ENCODE measurements at regions not wholly inside any gene's neighbourhood (a gene's known extent, or its start where the extent isn't known, plus 50 kb on each side); places are given as distances from the start of the nearest gene placed in this dataset.
A peak's percentile ranks its signal among the peaks of the same experiment; 100 is the strongest.

DNA sequence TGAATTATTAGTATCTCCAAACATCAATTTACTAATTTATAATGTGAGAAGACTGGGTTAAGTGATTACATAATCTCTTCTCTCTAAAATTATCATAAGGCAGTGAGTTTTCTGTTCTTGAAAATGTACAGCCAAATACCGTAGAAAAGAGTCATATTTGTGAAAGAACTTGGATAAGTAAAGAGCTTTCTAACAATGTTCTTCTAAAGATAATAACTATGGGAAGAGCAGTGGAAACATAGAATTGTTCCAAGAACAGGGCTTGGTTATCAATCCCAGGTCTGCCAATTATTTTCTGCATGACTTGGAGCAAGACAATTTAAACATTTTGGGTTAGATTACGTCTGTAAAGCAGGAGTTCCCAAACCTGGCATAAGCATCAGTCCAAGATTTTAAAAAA, 198.1 kb upstream of the SGK1 start (continued):
- TF ChIP-seq, protein P1, sequence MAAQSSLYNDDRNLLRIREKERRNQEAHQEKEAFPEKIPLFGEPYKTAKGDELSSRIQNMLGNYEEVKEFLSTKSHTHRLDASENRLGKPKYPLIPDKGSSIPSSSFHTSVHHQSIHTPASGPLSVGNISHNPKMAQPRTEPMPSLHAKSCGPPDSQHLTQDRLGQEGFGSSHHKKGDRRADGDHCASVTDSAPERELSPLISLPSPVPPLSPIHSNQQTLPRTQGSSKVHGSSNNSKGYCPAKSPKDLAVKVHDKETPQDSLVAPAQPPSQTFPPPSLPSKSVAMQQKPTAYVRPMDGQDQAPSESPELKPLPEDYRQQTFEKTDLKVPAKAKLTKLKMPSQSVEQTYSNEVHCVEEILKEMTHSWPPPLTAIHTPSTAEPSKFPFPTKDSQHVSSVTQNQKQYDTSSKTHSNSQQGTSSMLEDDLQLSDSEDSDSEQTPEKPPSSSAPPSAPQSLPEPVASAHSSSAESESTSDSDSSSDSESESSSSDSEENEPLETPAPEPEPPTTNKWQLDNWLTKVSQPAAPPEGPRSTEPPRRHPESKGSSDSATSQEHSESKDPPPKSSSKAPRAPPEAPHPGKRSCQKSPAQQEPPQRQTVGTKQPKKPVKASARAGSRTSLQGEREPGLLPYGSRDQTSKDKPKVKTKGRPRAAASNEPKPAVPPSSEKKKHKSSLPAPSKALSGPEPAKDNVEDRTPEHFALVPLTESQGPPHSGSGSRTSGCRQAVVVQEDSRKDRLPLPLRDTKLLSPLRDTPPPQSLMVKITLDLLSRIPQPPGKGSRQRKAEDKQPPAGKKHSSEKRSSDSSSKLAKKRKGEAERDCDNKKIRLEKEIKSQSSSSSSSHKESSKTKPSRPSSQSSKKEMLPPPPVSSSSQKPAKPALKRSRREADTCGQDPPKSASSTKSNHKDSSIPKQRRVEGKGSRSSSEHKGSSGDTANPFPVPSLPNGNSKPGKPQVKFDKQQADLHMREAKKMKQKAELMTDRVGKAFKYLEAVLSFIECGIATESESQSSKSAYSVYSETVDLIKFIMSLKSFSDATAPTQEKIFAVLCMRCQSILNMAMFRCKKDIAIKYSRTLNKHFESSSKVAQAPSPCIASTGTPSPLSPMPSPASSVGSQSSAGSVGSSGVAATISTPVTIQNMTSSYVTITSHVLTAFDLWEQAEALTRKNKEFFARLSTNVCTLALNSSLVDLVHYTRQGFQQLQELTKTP (IDR thresholded peaks at IDR 0.05; ENCODE audit: low read depth in 1 of 2, partially characterized antibody in 2 of 2) = no peak
- no peak for TF ChIP-seq ZKSCAN3 (CRISPR knock-in tag; IDR thresholded peaks at IDR 0.05)
- no peak for TF ChIP-seq ELF2 (CRISPR knock-in tag; IDR thresholded peaks at IDR 0.05)

DNA sequence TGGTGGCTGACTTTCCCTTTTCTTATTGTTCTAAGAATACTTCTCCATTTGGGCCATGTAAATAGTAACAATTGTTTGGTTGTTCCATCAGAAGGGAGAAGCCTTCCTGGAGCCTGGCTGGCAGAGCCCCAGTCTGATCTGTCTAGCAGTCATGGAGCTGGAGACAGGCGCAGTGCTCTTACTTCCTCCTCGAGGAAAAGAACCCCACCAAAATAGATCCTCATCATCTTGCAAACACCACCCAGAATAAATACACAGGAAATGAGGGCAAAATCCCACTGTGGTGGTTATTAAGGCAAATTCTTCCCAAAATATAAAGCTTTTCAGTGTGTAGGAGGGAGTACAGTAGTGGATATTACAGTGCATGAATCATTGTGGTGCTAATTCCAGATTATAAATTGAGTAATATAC, 195.1 kb upstream of the SGK1 start:
- Histone ChIP-seq H3K9me1 (ENCODE audit: control insufficient read depth, insufficient read depth, low read length) (no peaks in the 10 kb centered on the region), H3K27ac (ENCODE audit: extremely low read depth, low read depth, low read length) (no peak overlapping the region), H2AFZ (ENCODE audit: low read depth, low read length) (peak overlapping the region; percentile 57; the same call in 1 of the 2 replicates), H3K27me3 (ENCODE audit: control insufficient read depth in 2 of 2, insufficient read depth in 2 of 2, low read length in 2 of 2) (no peaks in the 10 kb centered on the region), H3K4me2 (ENCODE audit: insufficient read depth, low read length) (no peak overlapping the region), H3K4me3 (no peak overlapping the region), H3K9me3 (replicated peaks; ENCODE audit: control insufficient read depth, insufficient read depth, low read depth, low read length) (no peaks in the 10 kb centered on the region), H3K4me1 (replicated peaks in 1 of 2; ENCODE audit: control insufficient read depth in 2 of 2, insufficient read depth in 2 of 2, low read length in 2 of 2) (no peaks in the 10 kb centered on the region; a peak in 1 of 5 replicates), H3K36me3 (ENCODE audit: control insufficient read depth, insufficient read depth, low read length) (no peaks in the 10 kb centered on the region), H3K79me2 (ENCODE audit: control insufficient read depth, insufficient read depth, low read length) (no peaks in the 10 kb centered on the region), H4K20me1 (replicated peaks; ENCODE audit: control insufficient read depth, insufficient read depth, low read length) (no peaks in the 10 kb centered on the region), H3K9ac (ENCODE audit: insufficient read depth in 1 of 2, low read depth in 2 of 2, low read length in 2 of 2) (no peak overlapping the region)
- FAIRE-seq (no peak), ATAC-seq (no peak), DNase-seq (ENCODE audit: extremely low read depth in 1 of 4, low spot score in 3 of 4) (no peak)
- ChIA-PET POLR2A (interaction anchor here (0.6 to 4.0 kb wide), 4 partner anchors 12 to 384 kb away, joined by 3 to 15 read pairs (median 4); no protein-coding TSS in a partner anchor), CTCF (ENCODE audit: low intra/inter-chr PET ratio) (no interaction called here)
- no peak for TF ChIP-seq ZKSCAN8 (CRISPR knock-in tag; IDR thresholded peaks at IDR 0.05)
- TF ChIP-seq, protein P2, sequence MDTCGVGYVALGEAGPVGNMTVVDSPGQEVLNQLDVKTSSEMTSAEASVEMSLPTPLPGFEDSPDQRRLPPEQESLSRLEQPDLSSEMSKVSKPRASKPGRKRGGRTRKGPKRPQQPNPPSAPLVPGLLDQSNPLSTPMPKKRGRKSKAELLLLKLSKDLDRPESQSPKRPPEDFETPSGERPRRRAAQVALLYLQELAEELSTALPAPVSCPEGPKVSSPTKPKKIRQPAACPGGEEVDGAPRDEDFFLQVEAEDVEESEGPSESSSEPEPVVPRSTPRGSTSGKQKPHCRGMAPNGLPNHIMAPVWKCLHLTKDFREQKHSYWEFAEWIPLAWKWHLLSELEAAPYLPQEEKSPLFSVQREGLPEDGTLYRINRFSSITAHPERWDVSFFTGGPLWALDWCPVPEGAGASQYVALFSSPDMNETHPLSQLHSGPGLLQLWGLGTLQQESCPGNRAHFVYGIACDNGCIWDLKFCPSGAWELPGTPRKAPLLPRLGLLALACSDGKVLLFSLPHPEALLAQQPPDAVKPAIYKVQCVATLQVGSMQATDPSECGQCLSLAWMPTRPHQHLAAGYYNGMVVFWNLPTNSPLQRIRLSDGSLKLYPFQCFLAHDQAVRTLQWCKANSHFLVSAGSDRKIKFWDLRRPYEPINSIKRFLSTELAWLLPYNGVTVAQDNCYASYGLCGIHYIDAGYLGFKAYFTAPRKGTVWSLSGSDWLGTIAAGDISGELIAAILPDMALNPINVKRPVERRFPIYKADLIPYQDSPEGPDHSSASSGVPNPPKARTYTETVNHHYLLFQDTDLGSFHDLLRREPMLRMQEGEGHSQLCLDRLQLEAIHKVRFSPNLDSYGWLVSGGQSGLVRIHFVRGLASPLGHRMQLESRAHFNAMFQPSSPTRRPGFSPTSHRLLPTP (IDR thresholded peaks at IDR 0.05; ENCODE audit: borderline replicate concordance, extremely low read depth, insufficient read length) = no peak
- TF ChIP-seq, protein P3, sequence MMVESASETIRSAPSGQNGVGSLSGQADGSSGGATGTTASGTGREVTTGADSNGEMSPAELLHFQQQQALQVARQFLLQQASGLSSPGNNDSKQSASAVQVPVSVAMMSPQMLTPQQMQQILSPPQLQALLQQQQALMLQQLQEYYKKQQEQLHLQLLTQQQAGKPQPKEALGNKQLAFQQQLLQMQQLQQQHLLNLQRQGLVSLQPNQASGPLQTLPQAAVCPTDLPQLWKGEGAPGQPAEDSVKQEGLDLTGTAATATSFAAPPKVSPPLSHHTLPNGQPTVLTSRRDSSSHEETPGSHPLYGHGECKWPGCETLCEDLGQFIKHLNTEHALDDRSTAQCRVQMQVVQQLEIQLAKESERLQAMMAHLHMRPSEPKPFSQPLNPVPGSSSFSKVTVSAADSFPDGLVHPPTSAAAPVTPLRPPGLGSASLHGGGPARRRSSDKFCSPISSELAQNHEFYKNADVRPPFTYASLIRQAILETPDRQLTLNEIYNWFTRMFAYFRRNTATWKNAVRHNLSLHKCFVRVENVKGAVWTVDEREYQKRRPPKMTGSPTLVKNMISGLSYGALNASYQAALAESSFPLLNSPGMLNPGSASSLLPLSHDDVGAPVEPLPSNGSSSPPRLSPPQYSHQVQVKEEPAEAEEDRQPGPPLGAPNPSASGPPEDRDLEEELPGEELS (CRISPR knock-in tag; IDR thresholded peaks at IDR 0.05; ENCODE audit: borderline replicate concordance) = no peak
- in situ Hi-C loops (cut with MboI) (no loop called here), intact Hi-C loops (cut with micrococcal nuclease) (no loop called here)
- WGBS (ENCODE audit: insufficient coverage, low coverage, missing lambda C conversion rate) = 29% methylated on average over 2 of the region's 2 CpGs
- no TSS peak for BruUV-seq (replicated peaks)
